VCaP (cell line): ENCODE measurements at regions not wholly inside any gene's neighbourhood (a gene's known extent, or its start where the extent isn't known, plus 50 kb on each side); places are given as distances from the start of the nearest gene placed in this dataset.

Experiments
- H3K27ac ChIP-seq: fragments of 450-650 bp; 2 replicates; pipeline ENCODE4 v1.5.1; 2017
- CTCF ChIP-seq: fragments of 450-650 bp; conservative IDR thresholded peaks from 2 replicates; pipeline ENCODE4 v1.5.1; 2017; ENCODE audit warnings: mild to moderate bottlenecking, moderate library complexity

- H3K27ac ChIP-seq: no peak overlapping the region
- TF ChIP-seq CTCF: no peak
Measured at GRCh38 chr16:86812363-86812970, 234.1 kb downstream of the FOXL1 start.

- TF ChIP-seq CTCF: no peak
- no peak overlapping the region for H3K27ac ChIP-seq
Measured at GRCh38 chr16:86814256-86814655, 235.9 kb downstream of the FOXL1 start.

GRCh38 chr16:86816930-86817625 lies 238.7 kb downstream of the FOXL1 start:
- H3K27ac ChIP-seq: no peak overlapping the region
- TF ChIP-seq CTCF: no peak

- no peak overlapping the region for H3K27ac ChIP-seq
- no peak for TF ChIP-seq CTCF
Measured at GRCh38 chr16:86818671-86819532, 240.6 kb downstream of the FOXL1 start.

- H3K27ac ChIP-seq: no peak overlapping the region
- TF ChIP-seq CTCF: no peak
Measured at GRCh38 chr16:86819533-86819892, 241.2 kb downstream of the FOXL1 start.

GRCh38 chr16:86821895-86822294 lies 243.5 kb downstream of the FOXL1 start:
- no peak for TF ChIP-seq CTCF
- no peak overlapping the region for H3K27ac ChIP-seq

GRCh38 chr16:86823125-86823524 lies 244.8 kb downstream of the FOXL1 start:
- TF ChIP-seq CTCF: no peak
- no peak overlapping the region for H3K27ac ChIP-seq
